ENCODE measurements at regions not wholly inside any gene's neighbourhood (a gene's known extent, or its start where the extent isn't known, plus 50 kb on each side); places are given as distances from the start of the nearest gene placed in this dataset.
A peak's percentile ranks its signal among the peaks of the same experiment; 100 is the strongest.

DNA sequence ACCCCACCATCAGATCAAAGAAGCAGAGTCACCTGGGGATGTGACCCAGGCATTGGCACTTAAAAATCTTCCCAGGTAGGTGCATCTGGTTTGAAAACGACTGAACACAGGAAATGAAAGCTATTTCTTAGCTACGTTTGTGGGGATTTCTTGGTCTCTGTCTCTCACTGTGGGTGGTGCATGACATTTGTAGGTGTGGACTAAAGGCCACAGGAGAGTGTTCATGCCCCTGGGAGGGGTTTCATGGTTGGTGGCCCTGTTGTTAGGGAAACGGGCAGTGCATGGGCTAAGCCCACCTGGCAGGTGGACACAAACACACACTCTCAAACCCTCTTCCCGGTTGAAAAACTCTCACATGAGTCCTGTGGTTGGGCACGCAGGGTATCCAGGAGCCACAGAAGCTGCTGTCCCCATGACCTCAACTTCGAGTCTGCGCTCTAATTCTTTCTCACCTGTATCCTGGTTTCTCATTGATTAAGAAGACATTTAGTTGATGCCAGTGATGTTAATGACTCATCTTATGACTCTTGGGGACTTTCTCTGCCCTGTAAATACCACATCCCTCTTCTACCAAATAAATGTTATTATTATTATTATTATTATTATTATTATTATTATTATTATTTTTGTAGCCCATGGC lies 119.4 kb downstream of the MRPS6 start:
- no peak for DNase-seq

DNA sequence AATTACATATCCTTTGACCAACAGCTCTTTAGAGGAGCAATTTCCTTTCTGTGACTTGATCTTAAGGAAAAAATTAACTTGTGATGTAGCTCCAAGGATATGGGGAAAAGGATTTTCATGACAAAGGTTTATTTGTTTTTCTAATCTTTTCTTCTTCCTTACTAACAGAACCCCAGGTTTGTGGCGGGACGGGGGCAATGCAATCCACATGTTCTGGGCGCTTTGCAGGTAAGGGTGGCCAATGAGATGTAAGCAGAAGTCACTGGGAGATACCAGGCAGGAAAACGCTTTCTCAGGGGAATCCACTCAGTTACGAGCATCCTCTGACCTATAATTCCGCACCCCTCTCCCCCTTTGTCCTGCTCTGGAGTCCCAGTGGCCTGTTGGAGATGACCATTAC lies 122.0 kb downstream of the MRPS6 start:
- DNase-seq = no peak

DNA sequence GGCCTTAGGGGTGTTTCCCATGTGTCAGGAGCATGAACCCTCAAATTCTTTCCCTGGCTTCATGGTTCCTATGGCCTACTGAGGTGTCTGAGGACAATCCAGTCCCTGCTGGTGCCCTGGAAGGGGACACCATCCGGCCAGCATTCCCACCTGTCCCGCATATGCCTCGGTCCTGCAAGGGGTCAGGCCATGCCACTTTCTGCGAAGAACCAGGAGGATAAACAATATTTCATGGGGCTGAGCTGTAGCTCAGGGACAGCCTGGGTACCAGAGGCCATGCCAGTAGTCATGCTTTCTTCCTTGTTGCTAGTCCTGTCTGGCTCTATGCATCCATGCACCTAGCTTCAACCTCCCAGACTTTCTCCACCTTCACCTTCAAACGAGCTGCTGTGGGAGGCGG lies 123.6 kb downstream of the MRPS6 start:
- no peak for DNase-seq

DNA sequence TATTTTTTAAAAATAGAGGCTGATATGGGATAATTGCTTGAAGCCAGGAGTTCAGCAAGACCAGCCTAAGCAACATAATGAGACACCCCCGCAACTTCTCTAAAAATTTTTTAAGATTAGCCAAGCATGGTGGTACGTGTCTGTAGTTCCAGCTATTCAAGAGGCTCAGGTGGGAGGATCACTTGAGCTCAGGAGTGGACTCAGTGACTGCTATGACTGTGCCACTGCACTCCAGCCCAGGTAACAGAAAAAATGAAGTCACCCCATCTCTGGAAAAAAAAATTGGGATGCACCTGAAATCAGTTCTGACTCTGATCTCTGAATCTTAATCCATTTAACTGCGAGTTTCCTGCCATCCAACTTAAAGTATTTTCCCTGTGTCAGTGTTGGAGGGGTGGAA lies 124.2 kb downstream of the MRPS6 start:
- DNase-seq = no peak

DNA sequence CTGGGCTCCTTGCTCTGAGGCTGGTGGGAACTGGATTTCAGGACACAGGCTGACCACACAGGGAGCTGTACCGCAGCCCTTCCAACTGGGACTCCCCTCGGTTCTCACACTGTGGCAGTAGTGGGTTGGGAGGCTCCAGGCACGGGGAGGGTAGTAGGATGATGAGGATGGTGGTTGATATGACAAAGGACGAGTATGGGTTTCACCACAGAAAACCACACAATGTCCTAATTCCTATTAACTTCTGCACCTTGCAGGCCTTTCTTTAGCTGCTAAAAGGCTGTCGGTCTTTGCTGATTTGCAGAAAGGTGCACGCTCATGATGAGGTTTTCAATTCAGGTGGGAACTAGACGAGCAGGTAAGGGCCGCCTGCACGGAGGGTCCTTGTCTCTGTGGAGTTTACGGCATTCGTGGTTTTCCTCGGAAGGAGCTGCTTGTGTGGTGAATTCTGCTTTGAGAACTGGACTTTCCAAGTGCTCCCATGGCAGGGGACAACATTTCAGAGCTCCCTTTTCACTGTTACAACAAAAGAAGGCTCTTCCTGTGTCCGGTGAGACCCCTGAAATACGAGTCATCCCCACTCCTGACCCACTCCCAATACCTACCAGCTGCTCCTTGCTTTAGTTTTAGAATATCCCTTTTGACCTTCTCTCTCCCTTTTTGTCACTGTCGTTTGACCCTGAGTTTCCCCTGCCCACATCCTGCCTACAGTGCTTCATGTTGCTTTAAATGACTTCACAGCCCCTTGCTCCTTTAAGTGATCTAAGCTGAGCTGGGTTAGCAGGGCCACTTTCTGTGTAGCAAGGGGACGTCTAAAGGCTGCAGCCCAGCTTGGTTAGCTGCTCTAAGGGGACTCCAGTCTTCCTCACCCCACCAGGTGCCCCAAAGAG lies 125.1 kb downstream of the MRPS6 start:
- peak; percentile 49 for DNase-seq

DNA sequence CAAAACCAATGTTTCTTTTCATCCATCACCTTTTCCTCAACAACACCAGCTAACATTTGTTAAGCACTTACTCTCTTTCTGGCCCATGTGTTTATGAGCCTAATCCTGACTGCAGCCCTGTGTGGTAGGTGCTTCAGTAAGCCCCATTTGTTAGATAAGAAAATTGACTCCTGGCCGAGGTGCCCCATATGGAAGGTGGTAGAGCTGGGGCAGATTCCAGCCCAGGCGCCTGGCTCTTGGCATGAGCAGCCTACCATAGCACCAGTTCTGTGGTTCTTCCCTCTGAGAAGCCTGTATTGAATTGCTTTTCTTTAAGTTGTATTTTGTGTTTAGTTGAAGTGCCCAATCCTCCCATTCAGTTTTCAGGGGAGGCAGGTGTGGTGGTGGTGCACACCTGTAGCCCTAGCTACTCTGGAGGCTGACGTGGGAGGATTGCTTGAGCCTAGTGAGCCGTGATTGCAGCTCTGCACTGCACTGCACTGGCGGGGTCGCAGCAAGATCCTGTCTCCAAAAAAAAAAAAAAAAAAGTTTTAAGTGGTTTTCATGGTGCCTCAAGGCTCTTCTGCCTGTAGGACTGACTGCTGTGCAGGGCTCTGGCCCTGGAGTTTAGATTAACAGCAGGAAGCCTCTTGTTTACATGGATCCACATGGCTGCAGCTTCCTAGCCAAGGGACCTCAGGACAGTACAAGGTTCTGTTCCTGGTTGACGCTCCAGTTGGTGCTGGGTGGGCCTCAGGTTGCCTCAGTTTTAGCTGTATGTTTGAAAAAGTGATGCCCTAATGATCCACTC lies 125.9 kb downstream of the MRPS6 start:
- no peak for DNase-seq

DNA sequence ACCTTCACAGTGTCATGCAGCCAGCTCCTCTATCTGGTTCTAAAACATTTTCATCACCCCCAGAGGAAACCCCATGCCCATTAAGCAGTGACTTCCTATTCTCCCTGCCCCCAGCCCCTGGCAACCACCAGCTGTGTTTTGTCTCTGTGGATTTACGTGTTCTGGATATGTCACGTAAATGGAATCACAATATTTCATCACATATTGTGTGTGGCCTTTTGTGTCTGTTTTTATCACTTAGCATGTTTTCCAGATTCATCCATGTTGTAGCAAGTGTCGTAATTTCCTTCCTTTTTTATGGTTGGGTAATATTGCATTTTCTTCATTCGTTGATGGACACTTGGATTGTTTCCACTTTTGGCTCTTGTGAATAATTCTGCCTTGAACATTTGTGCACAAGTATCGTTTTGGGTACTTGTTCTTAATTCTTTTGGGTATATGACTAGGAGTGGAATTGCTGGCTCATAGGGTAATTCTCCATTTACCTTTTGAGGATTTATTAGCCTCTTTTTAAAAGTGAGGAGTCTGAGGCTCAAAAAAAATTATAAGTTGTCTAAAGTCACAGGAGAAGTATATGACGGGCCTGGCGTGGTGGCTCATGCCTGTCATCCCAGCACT lies 127.0 kb downstream of the MRPS6 start:
- no peak for DNase-seq

DNA sequence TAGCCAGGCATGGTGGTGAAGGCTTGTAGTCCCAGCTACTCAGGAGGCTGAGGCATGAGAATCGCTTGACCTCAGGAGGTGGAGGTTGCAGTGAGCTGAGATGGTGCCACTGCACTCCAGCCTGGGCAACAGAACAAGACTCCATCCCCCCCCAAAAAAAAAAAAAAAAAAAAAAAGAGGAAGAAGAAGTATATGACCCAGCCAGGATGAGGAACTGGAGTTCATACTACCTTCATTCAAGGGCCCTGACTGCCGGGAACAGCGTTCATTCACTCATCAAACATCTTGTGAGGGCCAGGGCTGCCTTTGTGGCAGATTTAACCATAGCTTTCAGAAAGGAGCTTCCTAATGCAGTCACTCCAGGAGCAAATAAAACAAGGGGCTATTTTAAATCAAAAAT lies 127.6 kb downstream of the MRPS6 start:
- DNase-seq = no peak

DNA sequence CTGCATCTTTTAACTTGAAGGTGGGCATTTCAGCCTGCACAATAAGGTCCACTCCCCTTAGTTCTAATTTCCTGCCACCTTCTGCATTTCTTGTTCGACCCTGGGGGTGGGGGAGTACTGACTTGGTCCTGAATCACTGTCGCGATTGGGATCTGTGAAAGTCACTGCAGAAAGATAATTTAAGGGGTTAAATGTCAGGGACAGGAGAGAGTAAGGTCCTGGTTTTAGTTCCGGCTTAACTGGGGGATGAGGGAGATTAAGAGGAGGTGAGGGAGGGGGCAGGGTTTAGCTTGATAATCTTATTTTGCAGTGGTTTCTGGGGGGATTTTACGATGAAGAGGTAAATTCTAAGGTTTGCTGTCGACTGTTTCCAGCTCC lies 128.1 kb downstream of the MRPS6 start:
- no peak for DNase-seq

DNA sequence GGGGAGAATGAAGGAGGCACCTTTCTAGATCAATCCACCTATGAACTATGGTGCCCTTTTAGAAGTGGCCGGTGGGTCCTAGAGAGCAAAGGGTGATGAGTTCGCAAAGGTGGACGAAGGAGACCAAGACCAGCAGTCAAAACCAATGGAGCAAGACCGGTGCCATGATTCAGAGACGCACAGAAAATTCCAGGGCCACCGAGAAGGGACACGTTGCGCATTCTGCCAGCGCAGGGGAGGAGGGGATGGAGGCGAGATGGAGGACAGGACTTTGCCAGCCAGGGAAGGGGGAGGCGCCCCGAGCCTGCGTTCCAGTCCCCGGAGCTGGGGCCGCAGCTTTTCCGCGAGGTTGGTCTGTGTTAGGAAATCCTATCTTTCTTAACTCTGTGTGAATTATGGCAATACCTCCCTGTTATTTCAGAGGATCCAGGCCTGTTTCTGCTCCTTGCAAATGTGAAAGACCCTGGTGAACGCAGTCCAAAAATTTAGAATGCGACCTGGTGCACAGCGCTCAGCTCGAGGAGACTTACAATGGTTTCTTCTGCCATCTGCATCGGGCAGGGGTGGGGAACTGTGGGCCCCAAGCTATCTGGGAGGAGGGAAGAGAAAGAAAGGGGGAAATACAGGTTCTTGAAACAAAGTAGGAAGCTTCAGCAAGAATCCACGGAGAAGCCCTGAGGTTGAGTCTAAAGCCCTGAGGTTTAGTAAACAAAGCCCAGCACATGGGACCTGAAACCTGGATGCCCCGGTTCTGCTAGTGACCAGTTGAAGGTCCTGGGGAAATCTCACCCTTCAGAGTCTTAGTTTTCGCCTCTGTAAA lies 129.4 kb downstream of the MRPS6 start:
- DNase-seq = no peak

DNA sequence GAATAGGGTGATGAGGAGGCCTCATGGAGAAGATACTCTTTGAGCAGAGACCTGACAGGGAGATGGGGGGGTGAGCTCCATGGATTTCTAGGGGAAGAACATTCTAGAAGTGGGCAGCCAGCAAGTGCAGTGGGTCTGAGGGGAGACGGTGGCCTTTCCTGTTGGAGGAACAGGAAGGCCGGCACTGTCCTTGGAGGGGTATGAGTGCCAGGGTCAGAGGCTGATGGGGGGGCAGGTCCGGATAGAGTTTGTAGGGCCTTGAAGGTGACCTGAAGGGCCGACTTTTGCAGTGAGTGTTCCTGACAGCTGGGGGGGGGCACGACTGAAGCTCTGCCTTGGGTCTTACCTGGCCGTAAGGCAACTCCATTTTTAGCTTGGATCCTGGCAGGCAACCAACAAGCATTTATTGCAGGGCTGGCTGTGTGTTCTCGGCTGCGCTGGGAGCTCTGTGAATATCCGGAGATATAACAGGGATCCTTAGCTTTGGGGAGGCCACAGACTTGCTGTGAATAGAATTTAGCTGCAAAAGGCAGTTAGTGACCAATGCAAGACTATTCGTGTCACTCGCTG lies 130.6 kb downstream of the MRPS6 start:
- no peak for DNase-seq

DNA sequence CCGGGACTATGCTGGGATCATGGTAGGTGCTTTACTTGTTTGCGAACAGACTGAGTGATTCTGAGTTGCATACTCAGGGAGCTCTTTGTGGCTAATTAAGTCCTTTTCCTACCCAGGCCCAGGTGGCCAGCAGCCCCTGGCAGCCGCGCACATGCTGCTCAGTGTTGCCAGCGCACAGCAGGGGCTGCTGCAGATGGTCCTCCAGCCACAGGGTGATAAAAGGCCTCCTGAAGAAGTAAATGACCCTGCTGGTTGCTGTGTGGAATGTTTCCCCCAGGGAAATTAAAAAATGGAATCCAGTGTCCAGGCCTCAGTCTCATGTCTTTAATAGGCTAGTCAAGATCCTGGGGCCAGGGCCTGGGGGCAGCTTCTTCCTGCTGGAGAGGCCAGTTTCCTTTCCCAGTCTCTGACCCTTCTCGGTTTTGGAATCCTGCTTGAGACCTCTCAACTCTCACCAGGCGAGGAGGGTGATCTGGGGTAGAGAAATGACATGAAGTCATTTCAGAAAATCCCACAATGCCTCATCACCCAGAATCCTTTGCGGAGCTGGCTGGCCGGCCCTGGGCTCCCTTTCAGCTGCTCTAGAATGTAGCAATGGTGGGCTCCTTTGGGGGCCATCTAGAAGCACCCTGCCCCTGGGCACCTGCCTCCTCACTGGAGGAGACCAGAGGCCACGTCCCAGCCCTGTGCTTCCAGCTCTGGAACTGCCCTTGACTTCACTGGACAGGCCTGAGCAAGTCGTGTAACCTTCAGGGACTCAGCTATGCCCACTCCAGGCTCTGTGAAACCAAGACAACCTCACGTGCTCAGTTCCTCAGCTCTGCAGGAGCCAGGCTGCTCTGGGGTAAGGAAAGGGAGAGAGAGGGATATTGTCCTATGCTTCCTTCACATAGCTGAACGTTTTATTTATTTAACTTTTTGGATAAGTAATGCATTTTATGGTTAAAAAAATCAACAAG lies 131.4 kb downstream of the MRPS6 start:
- DNase-seq = no peak

DNA sequence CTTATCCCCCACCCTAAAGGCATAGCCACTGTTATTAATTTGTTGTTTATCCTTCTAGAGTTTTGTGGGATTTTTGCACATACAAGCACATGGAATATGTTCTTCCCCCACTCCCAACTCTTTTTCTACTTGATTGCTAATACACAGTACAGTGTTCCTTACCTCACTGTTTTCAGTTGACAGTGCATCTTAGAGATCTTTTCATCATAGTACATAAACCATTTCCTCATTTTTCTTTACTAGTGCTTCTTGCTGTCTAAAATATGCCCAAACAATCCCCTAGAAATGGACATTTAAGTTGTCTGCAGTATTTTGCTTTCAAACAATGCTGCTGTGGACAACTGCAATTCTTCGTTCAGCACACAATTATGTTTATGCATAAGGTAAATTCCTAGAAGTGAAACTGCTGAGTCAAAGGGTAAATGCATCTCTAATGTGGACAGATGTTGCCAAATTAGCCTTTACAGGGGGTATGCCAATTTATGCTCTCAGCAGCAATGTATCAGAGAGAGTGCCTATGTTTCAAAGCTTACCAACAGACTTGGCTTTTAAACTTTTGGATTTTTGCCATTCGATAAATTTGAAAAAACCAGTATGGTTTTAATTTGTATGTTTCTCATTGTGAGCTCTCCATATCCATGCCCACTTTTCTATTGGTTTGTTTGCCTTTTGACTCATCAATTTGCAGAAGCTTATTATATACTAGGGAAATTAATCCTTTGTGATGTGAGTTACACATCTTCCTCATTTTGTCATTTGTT lies 132.6 kb downstream of the MRPS6 start:
- DNase-seq = peak; percentile 30

DNA sequence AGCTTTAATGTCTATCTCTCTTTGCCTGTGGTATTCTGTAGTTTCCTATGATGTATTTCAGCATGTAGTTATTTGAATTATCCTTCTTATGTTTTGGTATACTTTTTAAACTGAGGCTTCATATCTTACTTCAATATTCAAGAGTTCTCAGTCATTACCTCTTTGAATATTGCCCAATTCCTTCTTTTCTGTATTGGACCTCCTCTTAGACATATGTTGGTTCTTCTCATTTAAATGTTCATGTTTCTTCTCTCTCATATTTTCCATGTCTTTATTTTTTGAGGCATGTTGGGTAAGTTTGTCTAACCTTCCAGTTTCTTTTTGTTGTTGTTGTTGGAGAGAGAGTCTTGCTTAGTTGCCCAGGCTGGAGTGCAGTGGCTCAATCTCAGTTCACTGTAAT lies 140.6 kb downstream of the MRPS6 start:
- no peak for DNase-seq

DNA sequence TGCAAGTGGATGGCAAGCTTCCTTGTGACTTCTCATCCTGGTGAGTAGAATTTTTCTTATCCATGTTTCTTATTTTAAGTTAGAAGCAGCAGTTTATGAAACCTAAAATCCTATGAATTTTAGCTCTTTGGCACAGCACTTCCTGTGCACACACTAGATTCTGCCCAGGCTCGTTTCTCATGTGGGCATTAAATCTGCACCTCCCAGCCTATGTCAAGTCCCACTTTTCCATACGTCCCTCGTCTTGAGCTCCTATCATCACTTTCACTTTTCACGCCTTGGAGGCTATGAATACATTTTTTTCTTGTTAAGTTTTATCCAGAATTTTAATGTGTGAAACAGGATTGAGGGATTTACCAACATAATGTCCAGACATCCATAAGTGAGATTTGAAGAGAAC lies 142.1 kb downstream of the MRPS6 start:
- DNase-seq = no peak

DNA sequence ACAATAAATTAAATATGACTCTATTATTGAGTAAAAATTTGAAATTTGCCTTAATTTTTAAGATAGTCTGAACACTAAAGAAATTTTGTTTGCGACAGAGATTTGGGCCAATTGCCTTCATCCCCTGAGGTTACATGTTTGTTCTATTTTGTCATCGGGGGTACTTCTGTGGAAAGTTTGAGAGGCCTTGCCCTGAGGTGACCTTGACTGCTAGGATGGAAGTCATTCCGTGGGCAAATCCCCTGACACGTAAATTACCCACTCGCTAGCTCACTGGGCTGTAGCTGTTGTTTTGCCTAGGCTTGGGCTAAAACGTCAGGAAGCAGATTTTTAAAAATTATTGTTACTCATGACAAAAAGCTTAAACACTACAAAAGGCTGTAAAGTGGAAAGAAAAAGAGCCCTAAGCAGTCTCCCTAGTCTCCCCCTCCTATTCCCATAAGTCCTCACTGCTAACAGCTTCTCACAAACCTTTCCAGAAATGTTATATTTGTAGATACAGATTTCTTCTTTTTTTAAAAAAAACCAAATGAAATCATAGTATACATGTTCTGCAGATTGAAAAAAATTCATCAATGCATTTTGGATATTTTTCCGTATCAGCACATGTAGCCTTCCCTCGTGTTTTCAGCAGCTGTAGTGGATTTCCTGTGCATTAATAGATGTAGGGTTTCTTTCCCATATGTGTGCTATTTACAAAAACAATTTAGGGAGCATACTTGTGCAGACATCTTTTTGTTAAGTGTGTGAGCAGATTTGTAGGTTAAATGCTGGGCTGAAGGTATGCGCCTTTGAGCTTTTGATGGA lies 142.7 kb downstream of the MRPS6 start:
- no peak for DNase-seq

DNA sequence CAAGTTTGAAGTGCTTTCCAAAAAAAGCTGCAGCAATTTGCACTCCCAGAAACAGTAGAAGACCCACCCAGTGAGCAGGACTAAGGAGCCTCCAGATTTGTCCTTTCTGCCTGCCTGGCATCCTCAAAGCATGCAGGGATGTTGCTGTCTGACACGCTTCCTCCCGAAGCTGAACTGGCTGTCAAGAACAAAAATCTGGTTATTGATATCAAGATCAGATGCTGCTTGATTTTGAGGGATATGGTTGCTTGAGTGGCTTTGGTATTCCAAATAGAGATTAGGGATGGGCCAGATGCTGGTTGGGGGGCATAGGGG lies 143.3 kb downstream of the MRPS6 start:
- no peak for DNase-seq

DNA sequence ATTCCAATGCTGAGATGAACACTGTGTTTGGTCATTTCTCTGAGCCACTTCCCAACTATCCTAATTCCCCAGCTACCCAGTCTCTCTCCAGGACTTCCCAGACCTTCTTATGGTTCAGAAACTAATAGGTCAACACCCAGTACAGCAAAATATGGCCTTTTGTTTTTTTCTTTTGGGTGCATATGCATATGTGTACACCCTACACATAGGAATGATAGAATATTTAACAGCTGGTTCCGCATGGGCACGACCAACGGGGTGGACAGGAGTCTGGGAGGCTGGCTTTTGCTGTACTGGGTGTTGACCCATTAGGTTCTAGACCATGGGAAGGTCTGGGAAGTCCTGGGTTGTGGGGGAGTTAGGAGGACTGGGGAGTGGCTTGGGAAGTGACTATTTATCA lies 143.9 kb downstream of the MRPS6 start:
- no peak for DNase-seq

DNA sequence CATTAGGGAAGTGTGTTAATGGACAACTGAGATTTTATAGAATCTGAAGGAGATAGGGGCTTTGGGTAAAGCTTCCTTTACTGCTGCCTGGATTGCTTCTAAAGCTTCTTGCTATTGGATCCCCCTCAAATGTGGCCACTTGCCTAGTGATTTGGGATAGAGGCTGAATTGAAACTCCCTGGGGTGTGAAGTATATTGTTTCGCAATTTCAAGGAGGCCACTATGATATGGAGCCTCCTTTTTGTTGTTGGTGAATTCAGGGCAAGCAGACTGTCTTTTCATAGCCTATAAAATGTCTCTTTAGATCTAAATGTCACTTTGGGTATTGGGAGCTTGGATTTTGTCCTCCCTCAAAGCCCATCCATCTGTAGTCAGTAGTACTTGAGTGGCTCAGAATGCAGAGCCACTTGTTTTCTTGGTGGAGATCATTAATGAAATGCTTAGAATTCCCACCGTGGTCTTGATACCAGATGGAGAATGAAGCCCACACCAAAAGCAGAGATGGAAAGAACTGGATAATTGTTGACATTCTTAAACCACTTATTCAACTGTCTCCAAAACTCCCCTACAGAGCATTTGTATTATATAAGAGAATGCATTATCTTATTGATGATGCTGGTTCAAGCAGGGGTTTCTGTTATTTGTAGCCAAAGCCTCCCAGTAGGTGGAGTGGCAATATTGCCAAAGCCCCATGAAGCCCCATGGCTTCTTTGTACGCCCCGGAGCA lies 144.3 kb upstream of the KCNE2 start:
- DNase-seq = no peak

Measured in activated CD4-positive, alpha-beta T cell treated with anti-CD3 and anti-CD28 coated beads, Interleukin-2, Interleukin-6, amounts not matched to agents 100 ng/mL and 50 ng/mL, durations not matched to agents 16 hours and 8 hours (primary cell).